ENCODE measurements at regions not wholly inside any gene's neighbourhood (a gene's known extent, or its start where the extent isn't known, plus 50 kb on each side); places are given as distances from the start of the nearest gene placed in this dataset.

GRCh38 chr3:5645692-5646410 lies 458.3 kb downstream of the EDEM1 start:
- no peak overlapping the region for H3K9ac ChIP-seq (ENCODE audit: low read depth, low read length, poor library complexity, severe bottlenecking)

GRCh38 chr3:5650303-5650702 lies 462.8 kb downstream of the EDEM1 start:
- Histone ChIP-seq H3K79me2 (ENCODE audit: insufficient read depth, low read length) (no peaks in the 10 kb centered on the region), H4K20me1 (ENCODE audit: insufficient read depth, low read length, poor library complexity, severe bottlenecking) (no peaks in the 10 kb centered on the region), H3K9me2 (replicated peaks; ENCODE audit: low read depth, low read length) (no peaks in the 10 kb centered on the region), H3K4me2 (ENCODE audit: low read depth, low read length, poor library complexity, severe bottlenecking) (no peak overlapping the region), H3K27me3 (ENCODE audit: insufficient read depth, low read length, poor library complexity, severe bottlenecking) (no peaks in the 10 kb centered on the region), H3K4me3 (ENCODE audit: low read length, poor library complexity, severe bottlenecking) (no peak overlapping the region), H3K36me3 (ENCODE audit: insufficient read depth, low read length) (no peaks in the 10 kb centered on the region), H3K9ac (ENCODE audit: low read depth, low read length, poor library complexity, severe bottlenecking) (no peak overlapping the region), H3K9me3 (ENCODE audit: insufficient read depth, low read depth, low read length) (no peaks in the 10 kb centered on the region), H2AFZ (ENCODE audit: low read length) (no peak overlapping the region), H3F3A (ENCODE audit: low read depth) (no peaks in the 10 kb centered on the region), H3K4me1 (ENCODE audit: insufficient read depth, low read length, poor library complexity, severe bottlenecking) (no peaks in the 10 kb centered on the region)
- TF ChIP-seq EZH2phosphoT487 (IDR thresholded peaks at IDR 0.05; ENCODE audit: borderline replicate concordance) (no peak), CTCF (conservative IDR thresholded peaks at IDR 0.05; ENCODE audit: low read length) (no peak)

More at GRCh38 chr3:5645692-5646410, 458.3 kb downstream of the EDEM1 start:
- Histone ChIP-seq H2AFZ (ENCODE audit: low read length) (no peak overlapping the region), H3K9me3 (ENCODE audit: insufficient read depth, low read depth, low read length) (no peaks in the 10 kb centered on the region), H3K36me3 (ENCODE audit: insufficient read depth, low read length) (no peaks in the 10 kb centered on the region), H3F3A (ENCODE audit: low read depth) (no peaks in the 10 kb centered on the region), H3K4me1 (ENCODE audit: insufficient read depth, low read length, poor library complexity, severe bottlenecking) (no peaks in the 10 kb centered on the region), H4K20me1 (ENCODE audit: insufficient read depth, low read length, poor library complexity, severe bottlenecking) (no peaks in the 10 kb centered on the region), H3K4me3 (ENCODE audit: low read length, poor library complexity, severe bottlenecking) (no peak overlapping the region), H3K9me2 (replicated peaks; ENCODE audit: low read depth, low read length) (no peaks in the 10 kb centered on the region), H3K79me2 (ENCODE audit: insufficient read depth, low read length) (no peaks in the 10 kb centered on the region), H3K27me3 (ENCODE audit: insufficient read depth, low read length, poor library complexity, severe bottlenecking) (no peaks in the 10 kb centered on the region), H3K4me2 (ENCODE audit: low read depth, low read length, poor library complexity, severe bottlenecking) (no peak overlapping the region)
- no peak for TF ChIP-seq EZH2phosphoT487 (IDR thresholded peaks at IDR 0.05; ENCODE audit: borderline replicate concordance)
- TF ChIP-seq CTCF (conservative IDR thresholded peaks at IDR 0.05; ENCODE audit: low read length), result no peak

- no peaks in the 10 kb centered on the region for H3K36me3 ChIP-seq (ENCODE audit: insufficient read depth, low read length)
- H2AFZ ChIP-seq (ENCODE audit: low read length), result no peak overlapping the region
- no peaks in the 10 kb centered on the region for H3K4me1 ChIP-seq (ENCODE audit: insufficient read depth, low read length, poor library complexity, severe bottlenecking)
- H3K27me3 ChIP-seq (ENCODE audit: insufficient read depth, low read length, poor library complexity, severe bottlenecking), result no peaks in the 10 kb centered on the region
- H3K4me2 ChIP-seq (ENCODE audit: low read depth, low read length, poor library complexity, severe bottlenecking), result no peak overlapping the region
- H3K9me3 ChIP-seq (ENCODE audit: insufficient read depth, low read depth, low read length), result no peaks in the 10 kb centered on the region
- TF ChIP-seq EZH2phosphoT487 (IDR thresholded peaks at IDR 0.05; ENCODE audit: borderline replicate concordance) (no peak), CTCF (conservative IDR thresholded peaks at IDR 0.05; ENCODE audit: low read length) (no peak)
- H3K9me2 ChIP-seq (replicated peaks; ENCODE audit: low read depth, low read length), result no peaks in the 10 kb centered on the region
- H3K4me3 ChIP-seq (ENCODE audit: low read length, poor library complexity, severe bottlenecking), result no peak overlapping the region
- H3K9ac ChIP-seq (ENCODE audit: low read depth, low read length, poor library complexity, severe bottlenecking), result no peak overlapping the region
- no peaks in the 10 kb centered on the region for H4K20me1 ChIP-seq (ENCODE audit: insufficient read depth, low read length, poor library complexity, severe bottlenecking)
- H3K79me2 ChIP-seq (ENCODE audit: insufficient read depth, low read length), result no peaks in the 10 kb centered on the region
- no peaks in the 10 kb centered on the region for H3F3A ChIP-seq (ENCODE audit: low read depth)
Measured at GRCh38 chr3:5651351-5651750, 463.8 kb downstream of the EDEM1 start.

Measured in Loucy (cell line).